ENCODE measurements at regions not wholly inside any gene's neighbourhood (a gene's known extent, or its start where the extent isn't known, plus 50 kb on each side); places are given as distances from the start of the nearest gene placed in this dataset.
"Not testable (repeated sequence)": the region's sequence is repeated elsewhere in the genome, so short reads cannot be mapped to it uniquely, and the experiment has no call there.

- no peak for TF ChIP-seq CTCF (IDR thresholded peaks at IDR 0.05; ENCODE audit: low read depth, low read length)
- no peak for DNase-seq (ENCODE audit: extremely low read depth, low read depth)
These were observed 157.4 kb upstream of the GMNC start for GRCh38 chr3:191019855-191020254.

- DNase-seq (ENCODE audit: extremely low read depth, low read depth) = not testable (repeated sequence)
These were observed 153.5 kb upstream of the GMNC start for GRCh38 chr3:191015960-191016359.

- TF ChIP-seq CTCF (IDR thresholded peaks at IDR 0.05; ENCODE audit: low read depth, low read length) = no peak
- no peak for DNase-seq (ENCODE audit: extremely low read depth, low read depth)
These were observed 145.6 kb upstream of the GMNC start for GRCh38 chr3:191008074-191008473.

GRCh38 chr3:191005790-191006189 is 143.3 kb upstream of the GMNC start:
- no peak for DNase-seq (ENCODE audit: extremely low read depth, low read depth)
- no peak for TF ChIP-seq CTCF (IDR thresholded peaks at IDR 0.05; ENCODE audit: low read depth, low read length)

- no peak for TF ChIP-seq CTCF (IDR thresholded peaks at IDR 0.05; ENCODE audit: low read depth, low read length)
- no peak for DNase-seq (ENCODE audit: extremely low read depth, low read depth)
These were observed 141.2 kb upstream of the GMNC start for GRCh38 chr3:191003742-191004141.

- TF ChIP-seq CTCF (IDR thresholded peaks at IDR 0.05; ENCODE audit: low read depth, low read length) = no peak
- DNase-seq (ENCODE audit: extremely low read depth, low read depth) = no peak
These were observed 133.8 kb upstream of the GMNC start for GRCh38 chr3:190996181-190996775.

- TF ChIP-seq CTCF (IDR thresholded peaks at IDR 0.05; ENCODE audit: low read depth, low read length) = no peak
- DNase-seq (ENCODE audit: extremely low read depth, low read depth) = no peak
These were observed 132.7 kb upstream of the GMNC start for GRCh38 chr3:190995156-190995555.

- DNase-seq (ENCODE audit: extremely low read depth, low read depth) = no peak
- no peak for TF ChIP-seq CTCF (IDR thresholded peaks at IDR 0.05; ENCODE audit: low read depth, low read length)
These were observed 128.4 kb upstream of the GMNC start for GRCh38 chr3:190990898-190991297.

Measured in AG09319 (cell line).